BE2C (cell line): ENCODE measurements at regions not wholly inside any gene's neighbourhood (a gene's known extent, or its start where the extent isn't known, plus 50 kb on each side); places are given as distances from the start of the nearest gene placed in this dataset.

Experiments used
- DNase-seq: peaks from one replicate; pipeline ENCODE4 v3.0.0-alpha.2; 2020
- H3K27me3 ChIP-seq: fragments of 250-450 bp; sonication (Bioruptor Pico); 2 replicates; pipeline ENCODE4 v1.5.1; 2020; ENCODE audit warnings: mild to moderate bottlenecking
- H3K36me3 ChIP-seq: fragments of 250-450 bp; sonication (Bioruptor Pico); 2 replicates; pipeline ENCODE4 v1.5.1; 2020; ENCODE audit warnings: mild to moderate bottlenecking
- H3K4me1 ChIP-seq: fragments of 250-450 bp; sonication (Bioruptor Pico); 2 replicates; pipeline ENCODE4 v1.5.1; 2020
- H3K4me3 ChIP-seq: 2 replicates; pipeline ENCODE4 v1.5.1; 2011; ENCODE audit warnings: low read depth, low read length
- H3K9me3 ChIP-seq: fragments of 250-450 bp; sonication (Bioruptor Pico); 2 replicates; pipeline ENCODE4 v1.5.1; 2020
- CTCF ChIP-seq: IDR thresholded peaks from 2 replicates; pipeline ENCODE4 v1.5.1; 2012; ENCODE audit warnings: mild to moderate bottlenecking, low read depth, low read length

- DNase-seq = no peak
- H3K4me3 ChIP-seq = no peak overlapping the region
- no peaks in the 10 kb centered on the region; the same call in 1 of the 2 replicates for H3K36me3 ChIP-seq
Measured at GRCh38 chr18:33849731-33850130, 271.7 kb downstream of the ASXL3 start.

GRCh38 chr18:33844232-33844631 is 266.2 kb downstream of the ASXL3 start:
- TF ChIP-seq CTCF = no peak
- Histone ChIP-seq H3K9me3 (no peaks in the 10 kb centered on the region), H3K27me3 (no peaks in the 10 kb centered on the region), H3K36me3 (no peaks in the 10 kb centered on the region), H3K4me1 (no peaks in the 10 kb centered on the region; the same call in 1 of the 2 replicates), H3K4me3 (no peak overlapping the region)
- no peak for DNase-seq

More at GRCh38 chr18:33849731-33850130, 271.7 kb downstream of the ASXL3 start:
- H3K27me3 ChIP-seq = no peaks in the 10 kb centered on the region
- H3K9me3 ChIP-seq = no peaks in the 10 kb centered on the region
- TF ChIP-seq CTCF = no peak
- no peaks in the 10 kb centered on the region; the same call in 1 of the 2 replicates for H3K4me1 ChIP-seq

GRCh38 chr18:33841221-33841967 is 263.4 kb downstream of the ASXL3 start:
- H3K27me3 ChIP-seq = no peaks in the 10 kb centered on the region
- no peaks in the 10 kb centered on the region for H3K9me3 ChIP-seq
- no peak for TF ChIP-seq CTCF
- no peaks in the 10 kb centered on the region for H3K36me3 ChIP-seq
- no peaks in the 10 kb centered on the region for H3K4me1 ChIP-seq
- DNase-seq = no peak
- no peak overlapping the region for H3K4me3 ChIP-seq

GRCh38 chr18:33840212-33840593 is 262.2 kb downstream of the ASXL3 start:
- no peaks in the 10 kb centered on the region for H3K4me1 ChIP-seq
- no peaks in the 10 kb centered on the region for H3K36me3 ChIP-seq
- no peak for DNase-seq
- no peak for TF ChIP-seq CTCF
- no peak overlapping the region for H3K4me3 ChIP-seq
- H3K27me3 ChIP-seq = no peaks in the 10 kb centered on the region
- H3K9me3 ChIP-seq = no peaks in the 10 kb centered on the region

- no peaks in the 10 kb centered on the region for H3K27me3 ChIP-seq
- peak; percentile 16 for DNase-seq
- no peak overlapping the region for H3K4me3 ChIP-seq
- no peaks in the 10 kb centered on the region for H3K4me1 ChIP-seq
- TF ChIP-seq CTCF = peak; percentile 71
- H3K36me3 ChIP-seq = no peaks in the 10 kb centered on the region
- no peaks in the 10 kb centered on the region for H3K9me3 ChIP-seq
Measured at GRCh38 chr18:33839452-33840211, 261.6 kb downstream of the ASXL3 start.

- H3K4me1 ChIP-seq = no peaks in the 10 kb centered on the region
- DNase-seq = no peak
- H3K36me3 ChIP-seq = no peaks in the 10 kb centered on the region
- H3K9me3 ChIP-seq = no peaks in the 10 kb centered on the region
- H3K4me3 ChIP-seq = no peak overlapping the region
- H3K27me3 ChIP-seq = no peaks in the 10 kb centered on the region
- TF ChIP-seq CTCF = no peak
Measured at GRCh38 chr18:33838054-33838453, 260.0 kb downstream of the ASXL3 start.
